ENCODE measurements at regions not wholly inside any gene's neighbourhood (a gene's known extent, or its start where the extent isn't known, plus 50 kb on each side); places are given as distances from the start of the nearest gene placed in this dataset.

DNA sequence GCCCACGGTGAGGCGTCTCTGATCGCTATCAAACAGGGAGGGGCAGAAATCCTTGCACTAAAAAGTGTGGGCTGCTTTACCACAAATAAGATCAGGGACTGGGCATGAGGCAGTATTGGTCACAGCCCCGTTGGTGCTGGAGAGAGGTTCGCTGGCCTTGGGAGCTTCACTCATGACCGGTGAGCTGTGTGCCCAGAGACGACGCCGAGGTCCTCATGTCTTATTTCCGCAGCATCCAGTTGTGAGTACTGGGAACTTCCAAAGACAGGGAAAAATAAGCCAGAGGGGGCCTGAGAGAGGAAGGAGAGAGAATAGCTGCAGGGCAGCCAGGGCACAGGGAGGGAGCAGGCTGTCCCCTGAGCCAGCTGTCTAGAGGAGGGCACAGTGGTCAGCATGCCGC, 154.2 kb upstream of the PRKCQ start:
- no peak overlapping the region for H3K9ac ChIP-seq (ENCODE audit: low read length)
- no peaks in the 10 kb centered on the region for H3K79me2 ChIP-seq (ENCODE audit: insufficient read depth, low read length)
- no peaks in the 10 kb centered on the region for H3F3A ChIP-seq (ENCODE audit: insufficient read depth, low read length)
- no peaks in the 10 kb centered on the region for H3K9me3 ChIP-seq (ENCODE audit: low read length)
- no peak overlapping the region for H2AFZ ChIP-seq (ENCODE audit: low read length)
- no peaks in the 10 kb centered on the region for H3K4me1 ChIP-seq (ENCODE audit: insufficient read depth, low read length, severe bottlenecking)
- H3K4me2 ChIP-seq (ENCODE audit: low read length), result no peak overlapping the region
- TF ChIP-seq, protein P1, sequence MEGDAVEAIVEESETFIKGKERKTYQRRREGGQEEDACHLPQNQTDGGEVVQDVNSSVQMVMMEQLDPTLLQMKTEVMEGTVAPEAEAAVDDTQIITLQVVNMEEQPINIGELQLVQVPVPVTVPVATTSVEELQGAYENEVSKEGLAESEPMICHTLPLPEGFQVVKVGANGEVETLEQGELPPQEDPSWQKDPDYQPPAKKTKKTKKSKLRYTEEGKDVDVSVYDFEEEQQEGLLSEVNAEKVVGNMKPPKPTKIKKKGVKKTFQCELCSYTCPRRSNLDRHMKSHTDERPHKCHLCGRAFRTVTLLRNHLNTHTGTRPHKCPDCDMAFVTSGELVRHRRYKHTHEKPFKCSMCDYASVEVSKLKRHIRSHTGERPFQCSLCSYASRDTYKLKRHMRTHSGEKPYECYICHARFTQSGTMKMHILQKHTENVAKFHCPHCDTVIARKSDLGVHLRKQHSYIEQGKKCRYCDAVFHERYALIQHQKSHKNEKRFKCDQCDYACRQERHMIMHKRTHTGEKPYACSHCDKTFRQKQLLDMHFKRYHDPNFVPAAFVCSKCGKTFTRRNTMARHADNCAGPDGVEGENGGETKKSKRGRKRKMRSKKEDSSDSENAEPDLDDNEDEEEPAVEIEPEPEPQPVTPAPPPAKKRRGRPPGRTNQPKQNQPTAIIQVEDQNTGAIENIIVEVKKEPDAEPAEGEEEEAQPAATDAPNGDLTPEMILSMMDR (IDR thresholded peaks at IDR 0.05; ENCODE audit: low read length), result no peak
- no peak for TF ChIP-seq EZH2 (IDR thresholded peaks at IDR 0.05; ENCODE audit: borderline replicate concordance, low read length)
- H3K4me3 ChIP-seq (ENCODE audit: low read depth, low read length, poor library complexity, severe bottlenecking), result no peak overlapping the region
- H3K27ac ChIP-seq (ENCODE audit: low read depth, low read length, poor library complexity, severe bottlenecking), result no peak overlapping the region
- no peaks in the 10 kb centered on the region for H3K9me2 ChIP-seq (ENCODE audit: low read depth, low read length)
- H3K36me3 ChIP-seq (ENCODE audit: insufficient read depth, low read length), result no peaks in the 10 kb centered on the region
- H4K20me1 ChIP-seq (ENCODE audit: insufficient read depth, low read length), result no peaks in the 10 kb centered on the region
- H3K27me3 ChIP-seq (ENCODE audit: insufficient read depth, low read length), result no peaks in the 10 kb centered on the region

DNA sequence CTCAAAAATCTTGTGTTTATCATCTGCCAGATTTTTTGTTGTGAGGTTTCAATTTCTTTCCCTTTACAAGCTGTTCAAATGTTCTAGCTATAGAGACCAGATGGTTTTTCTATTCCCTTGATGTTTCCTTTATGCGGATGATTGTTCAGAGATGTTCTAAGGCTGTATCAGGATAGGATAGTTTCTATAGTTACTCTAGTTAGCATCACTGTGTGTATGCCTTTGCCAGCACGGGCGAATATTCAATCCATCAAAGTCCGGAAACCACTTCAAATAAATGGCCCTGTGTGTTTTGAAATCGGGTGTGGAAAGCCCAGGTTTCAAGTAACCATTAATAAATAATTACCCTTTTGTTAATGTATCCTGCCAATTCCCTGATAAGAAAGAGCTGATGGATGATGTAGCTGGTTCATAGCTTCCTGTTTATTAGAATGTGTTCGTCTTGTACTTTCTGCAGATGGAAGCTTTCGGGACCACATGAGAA, 149.8 kb upstream of the PRKCQ start:
- TF ChIP-seq, protein P1 (IDR thresholded peaks at IDR 0.05; ENCODE audit: low read length), result no peak
- TF ChIP-seq EZH2 (IDR thresholded peaks at IDR 0.05; ENCODE audit: borderline replicate concordance, low read length), result no peak
- Histone ChIP-seq H3F3A (ENCODE audit: insufficient read depth, low read length) (no peaks in the 10 kb centered on the region), H3K9ac (ENCODE audit: low read length) (no peak overlapping the region), H3K27me3 (ENCODE audit: insufficient read depth, low read length) (no peaks in the 10 kb centered on the region), H4K20me1 (ENCODE audit: insufficient read depth, low read length) (no peaks in the 10 kb centered on the region), H3K4me1 (ENCODE audit: insufficient read depth, low read length, severe bottlenecking) (no peaks in the 10 kb centered on the region), H3K9me2 (ENCODE audit: low read depth, low read length) (no peaks in the 10 kb centered on the region), H3K4me3 (ENCODE audit: low read depth, low read length, poor library complexity, severe bottlenecking) (no peak overlapping the region), H3K9me3 (ENCODE audit: low read length) (no peaks in the 10 kb centered on the region), H3K79me2 (ENCODE audit: insufficient read depth, low read length) (no peaks in the 10 kb centered on the region), H3K4me2 (ENCODE audit: low read length) (no peak overlapping the region), H3K27ac (ENCODE audit: low read depth, low read length, poor library complexity, severe bottlenecking) (no peak overlapping the region), H3K36me3 (ENCODE audit: insufficient read depth, low read length) (no peaks in the 10 kb centered on the region), H2AFZ (ENCODE audit: low read length) (no peak overlapping the region)

DNA sequence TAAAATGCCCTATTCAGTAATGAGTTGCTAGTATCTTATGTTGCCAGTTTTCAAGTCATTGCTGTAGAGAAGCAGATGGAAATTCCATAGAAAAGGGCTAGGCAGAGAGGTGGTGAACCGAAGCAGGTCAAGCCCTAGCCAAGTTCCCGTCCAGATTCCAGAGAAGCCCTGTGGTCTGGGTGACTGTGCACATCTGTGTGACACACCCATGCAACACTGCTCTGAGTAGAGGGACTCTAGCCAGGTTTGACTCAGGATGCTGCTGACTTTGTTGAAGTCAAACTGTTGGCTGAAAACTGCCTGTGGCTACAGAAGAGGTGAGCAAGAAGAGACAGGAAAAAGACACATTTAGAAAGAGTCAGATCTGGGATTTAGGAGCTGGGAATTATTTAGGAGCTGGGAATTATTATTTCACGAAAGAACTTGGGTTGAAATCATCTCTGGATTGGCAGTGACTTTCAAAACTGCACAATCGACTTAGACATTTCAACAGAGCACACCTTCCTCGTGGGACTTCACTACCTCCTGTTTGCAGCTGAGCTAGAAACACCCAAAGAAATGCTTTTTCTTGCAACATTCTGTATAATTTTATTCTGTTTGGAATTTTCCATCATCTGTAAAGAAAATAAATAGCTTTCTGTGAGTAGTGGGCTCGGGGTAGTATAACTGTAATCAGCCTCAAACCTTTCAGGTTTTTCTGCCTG, 149.1 kb upstream of the PRKCQ start:
- Histone ChIP-seq H4K20me1 (ENCODE audit: insufficient read depth, low read length) (no peaks in the 10 kb centered on the region), H3K9me3 (ENCODE audit: low read length) (no peaks in the 10 kb centered on the region), H3K27ac (ENCODE audit: low read depth, low read length, poor library complexity, severe bottlenecking) (no peak overlapping the region), H3K79me2 (ENCODE audit: insufficient read depth, low read length) (no peaks in the 10 kb centered on the region), H3K4me1 (ENCODE audit: insufficient read depth, low read length, severe bottlenecking) (no peaks in the 10 kb centered on the region), H3K36me3 (ENCODE audit: insufficient read depth, low read length) (no peaks in the 10 kb centered on the region), H3K4me3 (ENCODE audit: low read depth, low read length, poor library complexity, severe bottlenecking) (no peak overlapping the region), H3K27me3 (ENCODE audit: insufficient read depth, low read length) (no peaks in the 10 kb centered on the region), H3K4me2 (ENCODE audit: low read length) (no peak overlapping the region), H3F3A (ENCODE audit: insufficient read depth, low read length) (no peaks in the 10 kb centered on the region), H3K9ac (ENCODE audit: low read length) (no peak overlapping the region), H3K9me2 (ENCODE audit: low read depth, low read length) (no peaks in the 10 kb centered on the region), H2AFZ (ENCODE audit: low read length) (no peak overlapping the region)
- TF ChIP-seq EZH2 (IDR thresholded peaks at IDR 0.05; ENCODE audit: borderline replicate concordance, low read length), result no peak
- TF ChIP-seq, protein P1 (IDR thresholded peaks at IDR 0.05; ENCODE audit: low read length), result no peak
